Retina (tissue), 1 donor: ENCODE measurements at regions not wholly inside any gene's neighbourhood (a gene's known extent, or its start where the extent isn't known, plus 50 kb on each side); places are given as distances from the start of the nearest gene placed in this dataset.

Experiments
- DNase-seq: peaks from one replicate; pipeline ENCODE4 v3.0.0-alpha.2; 2016

- peak; percentile 3 for DNase-seq
Observed at GRCh38 chr13:79749984-79750551, 269.1 kb downstream of the NDFIP2 start.

GRCh38 chr13:79749566-79749965, 268.6 kb downstream of the NDFIP2 start:
- no peak for DNase-seq

- DNase-seq = no peak
Observed at GRCh38 chr13:79745081-79745480, 264.1 kb downstream of the NDFIP2 start.

- DNase-seq = no peak
Observed at GRCh38 chr13:79742923-79743322, 262.0 kb downstream of the NDFIP2 start.

- peak; percentile 7 for DNase-seq
Observed at GRCh38 chr13:79740991-79741390, 260.0 kb downstream of the NDFIP2 start.

GRCh38 chr13:79736356-79736755, 255.4 kb downstream of the NDFIP2 start:
- DNase-seq = no peak

GRCh38 chr13:79735228-79735627, 254.3 kb downstream of the NDFIP2 start:
- DNase-seq = no peak

GRCh38 chr13:79727086-79727485, 246.1 kb downstream of the NDFIP2 start:
- DNase-seq = no peak

- DNase-seq = no peak
Observed at GRCh38 chr13:79725841-79726240, 244.9 kb downstream of the NDFIP2 start.

- no peak for DNase-seq
Observed at GRCh38 chr13:79724348-79725103, 243.6 kb downstream of the NDFIP2 start.

GRCh38 chr13:79723519-79724024, 242.6 kb downstream of the NDFIP2 start:
- DNase-seq = no peak

GRCh38 chr13:79722885-79723445, 242.0 kb downstream of the NDFIP2 start:
- no peak for DNase-seq

- no peak for DNase-seq
Observed at GRCh38 chr13:79716191-79716590, 235.2 kb downstream of the NDFIP2 start.

- no peak for DNase-seq
Observed at GRCh38 chr13:79711631-79712030, 230.7 kb downstream of the NDFIP2 start.

- DNase-seq = no peak
Observed at GRCh38 chr13:79710376-79710775, 229.4 kb downstream of the NDFIP2 start.

GRCh38 chr13:79709471-79709870, 228.5 kb downstream of the NDFIP2 start:
- DNase-seq = no peak

- DNase-seq = no peak
Observed at GRCh38 chr13:79703772-79704171, 222.8 kb downstream of the NDFIP2 start.

GRCh38 chr13:79695754-79696153, 214.8 kb downstream of the NDFIP2 start:
- DNase-seq = no peak

GRCh38 chr13:79692846-79693245, 211.9 kb downstream of the NDFIP2 start:
- DNase-seq = no peak

- DNase-seq = no peak
Observed at GRCh38 chr13:79691826-79692225, 210.9 kb downstream of the NDFIP2 start.

GRCh38 chr13:79688741-79689140, 207.8 kb downstream of the NDFIP2 start:
- DNase-seq = no peak

GRCh38 chr13:79686441-79686840, 205.5 kb downstream of the NDFIP2 start:
- no peak for DNase-seq

GRCh38 chr13:79684371-79684770, 203.4 kb downstream of the NDFIP2 start:
- no peak for DNase-seq

- no peak for DNase-seq
Observed at GRCh38 chr13:79682164-79682563, 201.2 kb downstream of the NDFIP2 start.
